Neural cell (in vitro differentiated cells): ENCODE measurements at regions not wholly inside any gene's neighbourhood (a gene's known extent, or its start where the extent isn't known, plus 50 kb on each side); places are given as distances from the start of the nearest gene placed in this dataset.

ENCODE experiments used
- H2AFZ ChIP-seq: fragments of 200-600, 300-800 bp; sonication (generic), shearing (Covaris generic); 2 replicates; pipeline ENCODE4 v1.6.0; 2014; ENCODE audit warnings: low read depth, mild to moderate bottlenecking, antibody characterized with exemption, low read length, moderate library complexity
- H3F3A ChIP-seq: fragments of 200-600 bp; shearing (Covaris generic); 2 replicates; pipeline ENCODE4 v1.6.1; 2016; ENCODE audit warnings: mild to moderate bottlenecking, moderate library complexity, mixed read lengths, antibody characterized with exemption, low read length; ENCODE audit not compliant: insufficient read depth, poor library complexity, severe bottlenecking
- H3K27ac ChIP-seq: fragments of 200-600, 300-800 bp; sonication (generic), shearing (Covaris generic); 2 replicates; pipeline ENCODE4 v1.5.1; 2014; ENCODE audit warnings: mild to moderate bottlenecking, low read length, moderate library complexity
- H3K27me3 ChIP-seq: fragments of 300-800, 200-600 bp; sonication (generic), shearing (Covaris generic); 2 replicates; pipeline ENCODE4 v1.6.0; 2014; ENCODE audit warnings: mild to moderate bottlenecking, low read depth, low read length, moderate library complexity; ENCODE audit not compliant: insufficient read depth
- H3K36me3 ChIP-seq: fragments of 300-800, 200-600 bp; sonication (generic), shearing (Covaris generic); 2 replicates; pipeline ENCODE4 v1.5.1; 2014; ENCODE audit warnings: mild to moderate bottlenecking, antibody characterized with exemption, low read length, moderate library complexity; ENCODE audit not compliant: insufficient read depth
- H3K4me2 ChIP-seq: fragments of 300-800, 200-600 bp; sonication (generic), shearing (Covaris generic); 2 replicates; pipeline ENCODE4 v1.6.0; 2014; ENCODE audit warnings: mild to moderate bottlenecking, low read length
- H3K4me3 ChIP-seq: fragments of 300-800, 200-600 bp; sonication (generic), shearing (Covaris generic); 2 replicates; pipeline ENCODE4 v1.5.1; 2014; ENCODE audit warnings: mild to moderate bottlenecking, low read length, moderate library complexity
- H3K79me2 ChIP-seq: fragments of 200-600 bp; shearing (Covaris generic); replicated peaks from 2 replicates; pipeline ENCODE4 v1.6.0; 2014; ENCODE audit warnings: mild to moderate bottlenecking, low read length, moderate library complexity; ENCODE audit not compliant: insufficient read depth
- H3K9ac ChIP-seq: fragments of 300-800, 200-600 bp; sonication (generic), shearing (Covaris generic); 2 replicates; pipeline ENCODE4 v1.6.1; 2016; ENCODE audit warnings: mild to moderate bottlenecking, low read length, mixed read lengths
- H3K9me2 ChIP-seq: fragments of 200-600 bp; shearing (Covaris generic); 2 replicates; pipeline ENCODE4 v1.6.1; 2016; ENCODE audit warnings: mild to moderate bottlenecking, low read length, mixed read lengths; ENCODE audit not compliant: insufficient read depth
- H3K9me3 ChIP-seq: fragments of 200-600, 300-800 bp; sonication (generic), shearing (Covaris generic); 2 replicates; pipeline ENCODE4 v1.6.1; 2016; ENCODE audit warnings: mild to moderate bottlenecking, mixed run types, low read length, moderate library complexity, mixed read lengths
- H4K20me1 ChIP-seq: fragments of 200-600 bp; shearing (Covaris generic); 2 replicates; pipeline ENCODE4 v1.6.1; 2016; ENCODE audit warnings: mild to moderate bottlenecking, mixed run types; ENCODE audit not compliant: insufficient read depth
- EP300 ChIP-seq: fragments of 450-650 bp; conservative IDR thresholded peaks from 2 replicates; pipeline ENCODE4 v1.6.1; 2014; ENCODE audit warnings: antibody characterized with exemption, mild to moderate bottlenecking, moderate library complexity; ENCODE audit not compliant: poor library complexity, severe bottlenecking
- EZH2 ChIP-seq: fragments of 200-600, 300-800 bp; shearing (Covaris generic), sonication (generic); IDR thresholded peaks from 2 replicates; pipeline ENCODE4 v1.6.1; 2014; ENCODE audit warnings: antibody characterized with exemption, low read length, borderline replicate concordance, mild to moderate bottlenecking; ENCODE audit not compliant: insufficient read depth, poor library complexity, severe bottlenecking
- MXI1 ChIP-seq: fragments of 450-650 bp; conservative IDR thresholded peaks from 2 replicates; pipeline ENCODE4 v1.6.1; 2014; ENCODE audit warnings: antibody characterized with exemption, mild to moderate bottlenecking; ENCODE audit not compliant: poor library complexity, severe bottlenecking
- POLR2AphosphoS5 ChIP-seq: IDR thresholded peaks from 2 replicates; pipeline ENCODE4 v1.6.1; 2012
- RAD21 ChIP-seq: fragments of 450-650 bp; conservative IDR thresholded peaks from 2 replicates; pipeline ENCODE4 v1.6.1; 2014; ENCODE audit warnings: antibody characterized with exemption, mild to moderate bottlenecking, moderate library complexity
- SMC3 ChIP-seq: fragments of 450-650 bp; conservative IDR thresholded peaks from 2 replicates; pipeline ENCODE4 v1.6.1; 2014; ENCODE audit warnings: antibody characterized with exemption, mild to moderate bottlenecking, moderate library complexity; ENCODE audit not compliant: poor library complexity
- TAF1 ChIP-seq: IDR thresholded peaks from 2 replicates; pipeline ENCODE4 v1.6.1; 2012; ENCODE audit warnings: low read depth
- TF ChIP-seq, protein P1 (sequence below): fragments of 450-650 bp; IDR thresholded peaks from 2 replicates; pipeline ENCODE4 v1.5.1; 2014; ENCODE audit warnings: antibody characterized with exemption, mild to moderate bottlenecking, moderate library complexity; ENCODE audit not compliant: poor library complexity, severe bottlenecking
- TF ChIP-seq, protein P2 (sequence below): IDR thresholded peaks from 2 replicates; pipeline ENCODE4 v1.6.1; 2012; ENCODE audit warnings: borderline replicate concordance

GRCh38 chr1:55792870-55793269 lies 577.7 kb upstream of the USP24 start:
- H3K4me2 ChIP-seq, result no peak overlapping the region
- no peaks in the 10 kb centered on the region for H3F3A ChIP-seq
- no peaks in the 10 kb centered on the region for H3K9me3 ChIP-seq
- no peaks in the 10 kb centered on the region for H3K79me2 ChIP-seq
- H3K36me3 ChIP-seq, result no peaks in the 10 kb centered on the region
- no peak overlapping the region for H2AFZ ChIP-seq
- H3K9ac ChIP-seq, result no peak overlapping the region
- TF ChIP-seq EZH2 (no peak), EP300 (no peak), RAD21 (no peak), POLR2AphosphoS5 (no peak), TAF1 (no peak), MXI1 (no peak), SMC3 (no peak)
- TF ChIP-seq, protein P1, sequence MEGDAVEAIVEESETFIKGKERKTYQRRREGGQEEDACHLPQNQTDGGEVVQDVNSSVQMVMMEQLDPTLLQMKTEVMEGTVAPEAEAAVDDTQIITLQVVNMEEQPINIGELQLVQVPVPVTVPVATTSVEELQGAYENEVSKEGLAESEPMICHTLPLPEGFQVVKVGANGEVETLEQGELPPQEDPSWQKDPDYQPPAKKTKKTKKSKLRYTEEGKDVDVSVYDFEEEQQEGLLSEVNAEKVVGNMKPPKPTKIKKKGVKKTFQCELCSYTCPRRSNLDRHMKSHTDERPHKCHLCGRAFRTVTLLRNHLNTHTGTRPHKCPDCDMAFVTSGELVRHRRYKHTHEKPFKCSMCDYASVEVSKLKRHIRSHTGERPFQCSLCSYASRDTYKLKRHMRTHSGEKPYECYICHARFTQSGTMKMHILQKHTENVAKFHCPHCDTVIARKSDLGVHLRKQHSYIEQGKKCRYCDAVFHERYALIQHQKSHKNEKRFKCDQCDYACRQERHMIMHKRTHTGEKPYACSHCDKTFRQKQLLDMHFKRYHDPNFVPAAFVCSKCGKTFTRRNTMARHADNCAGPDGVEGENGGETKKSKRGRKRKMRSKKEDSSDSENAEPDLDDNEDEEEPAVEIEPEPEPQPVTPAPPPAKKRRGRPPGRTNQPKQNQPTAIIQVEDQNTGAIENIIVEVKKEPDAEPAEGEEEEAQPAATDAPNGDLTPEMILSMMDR, result no peak
- TF ChIP-seq, protein P2, sequence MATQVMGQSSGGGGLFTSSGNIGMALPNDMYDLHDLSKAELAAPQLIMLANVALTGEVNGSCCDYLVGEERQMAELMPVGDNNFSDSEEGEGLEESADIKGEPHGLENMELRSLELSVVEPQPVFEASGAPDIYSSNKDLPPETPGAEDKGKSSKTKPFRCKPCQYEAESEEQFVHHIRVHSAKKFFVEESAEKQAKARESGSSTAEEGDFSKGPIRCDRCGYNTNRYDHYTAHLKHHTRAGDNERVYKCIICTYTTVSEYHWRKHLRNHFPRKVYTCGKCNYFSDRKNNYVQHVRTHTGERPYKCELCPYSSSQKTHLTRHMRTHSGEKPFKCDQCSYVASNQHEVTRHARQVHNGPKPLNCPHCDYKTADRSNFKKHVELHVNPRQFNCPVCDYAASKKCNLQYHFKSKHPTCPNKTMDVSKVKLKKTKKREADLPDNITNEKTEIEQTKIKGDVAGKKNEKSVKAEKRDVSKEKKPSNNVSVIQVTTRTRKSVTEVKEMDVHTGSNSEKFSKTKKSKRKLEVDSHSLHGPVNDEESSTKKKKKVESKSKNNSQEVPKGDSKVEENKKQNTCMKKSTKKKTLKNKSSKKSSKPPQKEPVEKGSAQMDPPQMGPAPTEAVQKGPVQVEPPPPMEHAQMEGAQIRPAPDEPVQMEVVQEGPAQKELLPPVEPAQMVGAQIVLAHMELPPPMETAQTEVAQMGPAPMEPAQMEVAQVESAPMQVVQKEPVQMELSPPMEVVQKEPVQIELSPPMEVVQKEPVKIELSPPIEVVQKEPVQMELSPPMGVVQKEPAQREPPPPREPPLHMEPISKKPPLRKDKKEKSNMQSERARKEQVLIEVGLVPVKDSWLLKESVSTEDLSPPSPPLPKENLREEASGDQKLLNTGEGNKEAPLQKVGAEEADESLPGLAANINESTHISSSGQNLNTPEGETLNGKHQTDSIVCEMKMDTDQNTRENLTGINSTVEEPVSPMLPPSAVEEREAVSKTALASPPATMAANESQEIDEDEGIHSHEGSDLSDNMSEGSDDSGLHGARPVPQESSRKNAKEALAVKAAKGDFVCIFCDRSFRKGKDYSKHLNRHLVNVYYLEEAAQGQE, result no peak
- H4K20me1 ChIP-seq, result no peaks in the 10 kb centered on the region
- H3K27me3 ChIP-seq, result no peaks in the 10 kb centered on the region
- H3K27ac ChIP-seq, result no peak overlapping the region
- no peaks in the 10 kb centered on the region for H3K9me2 ChIP-seq
- no peak overlapping the region for H3K4me3 ChIP-seq

GRCh38 chr1:55789466-55789865 lies 574.3 kb upstream of the USP24 start:
- no peaks in the 10 kb centered on the region for H3K27me3 ChIP-seq
- TF ChIP-seq EZH2, result no peak
- no peak for TF ChIP-seq EP300
- TF ChIP-seq POLR2AphosphoS5, result no peak
- TF ChIP-seq, protein P2, result no peak
- TF ChIP-seq TAF1, result no peak
- no peak for TF ChIP-seq RAD21
- no peak for TF ChIP-seq SMC3
- TF ChIP-seq, protein P1, result no peak
- TF ChIP-seq MXI1, result no peak
- no peaks in the 10 kb centered on the region for H3K9me3 ChIP-seq

More at GRCh38 chr1:55789466-55789865, 574.3 kb upstream of the USP24 start:
- H3K4me2 ChIP-seq, result no peak overlapping the region
- no peaks in the 10 kb centered on the region for H3K9me2 ChIP-seq
- H3K9ac ChIP-seq, result no peak overlapping the region
- no peaks in the 10 kb centered on the region for H3K36me3 ChIP-seq
- H3K79me2 ChIP-seq, result no peaks in the 10 kb centered on the region
- no peak overlapping the region for H2AFZ ChIP-seq
- no peak overlapping the region for H3K4me3 ChIP-seq
- no peaks in the 10 kb centered on the region for H4K20me1 ChIP-seq
- no peaks in the 10 kb centered on the region for H3F3A ChIP-seq
- H3K27ac ChIP-seq, result no peak overlapping the region
